Gastroesophageal sphincter (tissue), 3 donors: ENCODE measurements at regions not wholly inside any gene's neighbourhood (a gene's known extent, or its start where the extent isn't known, plus 50 kb on each side); places are given as distances from the start of the nearest gene placed in this dataset.

Experiments used
- CTCF ChIP-seq, 4 experiments: fragments of 200-600 bp in 2 of 4; fragments of 450-650 bp in 2 of 4; sonication (generic) in 1 of 4; IDR thresholded peaks; one replicate each; pipeline ENCODE4 v1.5.1; 2017 to 2019; ENCODE audit warnings: antibody characterized with exemption in 4 of 4, mild to moderate bottlenecking in 2 of 4, moderate library complexity in 2 of 4
- POLR2A ChIP-seq, 2 donors: fragments of 450-650 bp; IDR thresholded peaks; one replicate each; pipeline ENCODE4 v1.6.1; 2017; ENCODE audit warnings: antibody characterized with exemption in 2 of 2, mild to moderate bottlenecking in 2 of 2, moderate library complexity in 1 of 2
- POLR2AphosphoS5 ChIP-seq: sonication (generic); formaldehyde crosslinking; IDR thresholded peaks from one replicate; pipeline ENCODE4 v1.6.1; 2017; ENCODE audit warnings: antibody characterized with exemption

DNA sequence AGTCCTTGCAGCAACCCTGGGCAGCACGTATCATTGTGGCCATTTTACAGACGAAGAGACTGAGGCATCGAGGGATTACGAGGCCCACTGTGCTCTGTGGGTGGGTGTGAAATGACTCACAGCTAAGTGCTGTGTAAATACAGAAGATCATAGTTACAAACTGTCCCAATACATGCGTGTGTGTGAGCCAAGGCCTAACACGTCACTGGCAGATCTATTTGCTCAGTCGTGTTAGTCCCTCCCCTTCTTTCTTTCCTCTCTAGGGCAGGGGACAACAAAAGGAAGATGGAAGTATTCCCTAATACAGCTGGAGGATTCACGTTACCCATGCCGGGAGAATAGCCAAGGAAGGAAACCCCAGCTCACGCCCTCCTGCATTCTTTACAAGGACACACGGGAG, 175.9 kb downstream of the CDC5L start:
- no peak for TF ChIP-seq CTCF (IDR thresholded peaks at IDR 0.05)
- no peak for TF ChIP-seq POLR2A (IDR thresholded peaks at IDR 0.05)
- no peak for TF ChIP-seq POLR2AphosphoS5
